Renal pelvis (tissue), 1 donor: ENCODE measurements at regions not wholly inside any gene's neighbourhood (a gene's known extent, or its start where the extent isn't known, plus 50 kb on each side); places are given as distances from the start of the nearest gene placed in this dataset.

Experiments
- DNase-seq: peaks from one replicate; pipeline ENCODE4 v3.0.0-alpha.2; 2013

DNA sequence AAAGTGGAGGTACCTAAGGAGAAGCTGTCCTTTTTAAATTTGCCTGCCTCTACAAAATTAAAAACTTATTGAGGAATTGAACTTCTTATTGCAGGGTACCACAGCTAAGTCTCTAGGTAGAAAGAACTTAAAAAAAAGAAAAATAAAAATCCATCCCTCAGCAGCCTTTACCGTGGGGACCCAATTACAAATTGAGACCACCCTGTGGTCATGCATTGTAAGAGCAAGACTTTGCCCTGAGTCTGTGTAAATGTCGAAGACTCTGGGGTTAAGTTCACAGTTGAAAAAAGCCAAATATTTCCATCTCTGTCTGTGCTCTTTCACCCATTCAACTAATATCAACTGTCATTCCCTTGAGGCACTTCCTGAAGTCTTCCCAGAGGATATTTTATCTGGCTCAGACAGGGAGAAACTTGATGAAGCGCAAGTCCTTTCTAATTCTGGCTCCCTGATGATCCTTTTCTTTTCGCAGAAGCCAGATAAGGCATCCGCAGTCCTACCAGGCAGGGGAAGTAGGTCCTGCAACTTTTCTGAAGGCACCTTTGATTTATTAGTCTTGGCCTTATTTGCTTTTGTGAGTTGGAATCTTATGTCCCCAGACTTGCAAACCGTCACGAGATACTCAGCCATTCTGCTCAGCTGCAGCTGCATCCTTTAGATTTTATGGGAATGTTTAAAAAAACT lies 323.8 kb upstream of the WWC1 start:
- DNase-seq = peak; percentile 45

DNA sequence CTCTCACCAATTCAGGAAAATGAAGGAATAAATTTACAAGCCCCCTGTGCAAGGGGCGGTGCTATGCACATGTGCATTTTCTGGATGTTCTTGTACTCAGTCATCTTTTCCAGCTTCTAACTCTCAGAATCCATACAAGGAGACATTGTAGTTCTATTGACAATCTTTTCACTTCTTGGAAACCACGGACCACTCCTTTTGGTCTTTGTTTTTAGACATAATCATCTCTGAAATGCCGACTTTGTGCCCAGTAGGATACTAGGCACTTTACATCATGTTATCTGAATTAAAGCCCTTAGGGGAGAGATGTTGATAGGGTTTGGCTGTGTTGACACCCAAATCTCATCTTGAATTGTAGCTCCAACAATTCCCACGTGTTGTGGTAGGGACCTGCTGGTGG lies 322.6 kb upstream of the WWC1 start:
- DNase-seq = no peak

DNA sequence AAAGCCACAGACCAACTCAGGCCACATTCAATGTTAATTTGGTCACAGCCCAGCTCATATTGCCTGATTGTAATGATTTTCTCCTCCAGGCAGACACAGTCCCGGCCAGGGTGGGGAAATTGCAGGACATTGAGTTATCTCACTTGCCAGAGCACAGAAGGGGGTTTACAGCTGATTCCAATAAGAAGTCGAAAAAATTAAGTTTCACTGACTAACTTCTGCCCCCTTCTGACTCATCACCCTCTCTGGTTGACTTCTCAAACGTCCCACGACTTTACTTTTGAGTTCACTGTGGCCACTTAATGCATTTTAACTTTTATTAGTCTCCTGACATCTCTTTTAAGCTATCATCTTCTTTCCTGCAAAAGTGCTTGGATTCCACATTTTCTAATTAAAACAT lies 321.4 kb upstream of the WWC1 start:
- DNase-seq = no peak

DNA sequence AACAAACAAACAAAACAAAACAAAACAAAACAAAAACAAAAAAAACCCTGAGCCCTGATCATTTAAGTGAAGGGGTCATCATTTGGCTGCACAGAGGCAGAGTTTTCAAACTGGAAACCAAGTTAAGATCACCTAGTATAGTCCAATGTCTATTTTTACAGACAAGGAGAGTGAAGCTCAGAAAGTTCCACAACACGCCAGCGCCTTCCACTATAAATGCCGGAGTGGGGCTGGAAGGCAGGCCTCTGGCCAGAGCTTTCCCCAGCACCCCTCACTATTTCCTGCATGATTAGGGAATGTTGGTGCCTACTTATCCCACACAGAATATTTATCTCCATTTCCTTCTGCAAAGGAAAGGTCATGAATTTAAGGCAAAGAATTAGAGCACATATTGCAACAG lies 319.7 kb upstream of the WWC1 start:
- DNase-seq = no peak

GRCh38 chr5:167973126-167973525 lies 318.3 kb upstream of the WWC1 start:
- no peak for DNase-seq

DNA sequence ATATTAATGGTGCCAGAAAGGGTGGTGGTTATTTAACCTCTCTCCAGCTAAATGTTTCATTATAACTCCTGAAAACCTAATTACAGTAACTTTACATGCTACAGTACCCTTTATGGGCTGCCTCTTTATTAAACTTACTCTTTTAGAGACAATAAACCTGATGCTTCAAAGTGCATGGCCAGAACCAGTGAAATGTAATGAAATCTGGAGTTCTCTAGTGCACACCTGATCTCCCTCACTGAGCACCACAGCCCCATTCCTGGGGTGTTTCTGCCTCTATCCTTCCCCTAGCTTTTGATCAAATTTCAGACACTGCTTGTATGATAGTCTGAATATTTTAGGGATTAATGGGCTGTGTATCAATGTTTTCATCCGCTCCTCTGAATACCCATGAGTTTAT lies 306.5 kb upstream of the WWC1 start:
- DNase-seq = peak; percentile 48

DNA sequence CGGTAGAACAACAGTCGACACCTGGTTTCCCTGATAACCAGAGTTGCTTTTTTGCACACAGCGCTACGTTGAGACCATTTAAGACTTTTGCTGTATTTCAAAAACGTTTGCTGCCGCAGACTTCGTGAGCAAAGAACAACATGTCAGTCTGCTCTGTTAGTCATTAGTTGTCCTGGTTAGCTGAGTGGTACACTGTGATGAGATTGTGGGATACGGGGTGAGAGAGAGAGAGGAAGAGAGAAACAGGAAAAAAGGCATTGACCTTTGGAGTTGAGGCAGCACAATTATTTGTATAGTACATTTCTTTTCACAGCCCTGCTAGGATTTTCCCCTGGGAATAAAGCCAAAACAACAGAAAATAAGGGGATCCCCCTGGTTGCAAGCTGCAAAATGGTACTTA lies 306.1 kb upstream of the WWC1 start:
- peak; percentile 19 for DNase-seq

- DNase-seq = no peak
These were observed 303.8 kb upstream of the WWC1 start for GRCh38 chr5:167987490-167988280.

DNA sequence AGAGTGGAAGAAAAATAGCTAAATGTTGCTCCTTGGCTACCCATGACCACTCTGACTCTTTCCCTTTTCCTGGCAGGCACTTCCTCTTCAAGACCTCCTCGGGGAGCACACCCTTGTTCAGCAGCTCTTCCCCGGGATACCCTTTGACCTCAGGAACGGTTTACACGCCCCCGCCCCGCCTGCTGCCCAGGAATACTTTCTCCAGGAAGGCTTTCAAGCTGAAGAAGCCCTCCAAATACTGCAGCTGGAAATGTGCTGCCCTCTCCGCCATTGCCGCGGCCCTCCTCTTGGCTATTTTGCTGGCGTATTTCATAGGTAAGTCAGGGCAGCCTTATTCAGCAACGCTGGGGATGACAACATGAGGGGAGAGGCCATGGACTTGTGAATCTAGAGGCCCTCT lies 298.6 kb upstream of the WWC1 start:
- DNase-seq = no peak

- no peak for DNase-seq
These were observed 297.7 kb upstream of the WWC1 start for GRCh38 chr5:167993771-167994170.

DNA sequence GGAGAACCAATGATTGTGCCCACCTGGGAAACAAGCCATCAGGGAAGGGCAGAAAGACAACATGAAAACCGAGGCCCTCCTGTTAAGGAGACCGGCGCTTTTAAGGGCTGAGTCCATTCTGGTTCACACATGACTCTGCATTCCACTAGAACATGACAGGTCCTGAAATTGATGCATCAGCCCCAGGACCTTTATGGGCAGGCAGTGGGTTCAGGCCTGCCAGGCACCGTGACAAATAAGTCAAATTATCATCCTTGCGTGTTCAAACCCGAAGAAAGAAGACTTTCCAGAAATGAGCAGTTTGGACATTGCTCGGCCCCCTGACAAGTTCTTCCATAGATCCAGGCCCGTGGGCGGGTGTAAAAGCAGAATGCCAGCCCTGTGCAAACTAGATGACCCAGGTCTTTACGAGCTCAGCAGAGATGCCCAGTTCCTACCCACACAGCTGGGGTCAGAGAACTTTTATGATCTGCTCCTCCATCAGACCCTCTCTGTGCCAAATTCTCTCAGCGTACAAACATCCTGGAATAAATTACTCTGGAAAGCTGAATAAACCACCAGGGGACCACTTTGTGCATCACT lies 295.5 kb upstream of the WWC1 start:
- DNase-seq = no peak

- no peak for DNase-seq
These were observed 293.2 kb upstream of the WWC1 start for GRCh38 chr5:167998148-167998767.

DNA sequence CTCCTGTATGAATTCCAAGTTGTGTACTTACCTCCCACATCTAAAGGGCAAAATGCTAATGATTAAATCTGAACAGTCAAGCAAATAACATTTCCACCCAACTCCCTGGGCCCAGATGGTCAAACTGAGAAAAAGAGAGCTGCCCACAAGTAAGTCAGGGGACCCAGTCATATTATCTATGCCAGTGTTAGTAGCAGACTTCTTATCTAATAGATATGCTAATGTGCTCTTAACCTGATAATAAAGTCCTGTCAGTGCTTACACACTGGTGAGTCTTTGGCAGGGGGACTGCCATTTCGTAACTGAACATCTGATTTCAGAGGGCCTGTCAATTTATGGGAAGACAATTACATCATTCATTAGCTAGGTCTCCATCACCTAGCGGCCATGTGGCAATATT lies 292.3 kb upstream of the WWC1 start:
- DNase-seq = no peak

- DNase-seq = no peak
These were observed 290.1 kb upstream of the WWC1 start for GRCh38 chr5:168001318-168001717.

- no peak for DNase-seq
These were observed 289.3 kb upstream of the WWC1 start for GRCh38 chr5:168002116-168002515.

GRCh38 chr5:168005093-168005492 lies 286.4 kb upstream of the WWC1 start:
- DNase-seq = no peak

DNA sequence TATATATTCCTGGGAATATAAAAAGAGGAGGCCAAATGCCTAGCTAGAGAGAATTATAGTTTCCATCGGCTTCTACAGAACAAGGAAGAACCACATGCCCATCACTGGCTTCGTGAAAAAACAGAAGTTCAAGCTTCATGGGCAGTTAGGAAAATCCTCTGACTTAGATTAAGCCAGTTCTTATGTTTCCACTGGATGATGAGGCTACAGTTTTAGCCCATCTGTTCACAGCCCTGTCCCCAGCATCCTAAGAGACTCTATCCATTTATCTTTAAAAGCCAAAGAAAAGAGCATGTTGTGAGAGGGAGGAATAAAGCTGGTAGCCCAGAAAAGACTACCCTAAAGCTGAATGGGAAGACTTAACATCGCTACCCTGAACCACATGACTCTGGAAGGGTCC lies 285.5 kb upstream of the WWC1 start:
- DNase-seq = no peak

DNA sequence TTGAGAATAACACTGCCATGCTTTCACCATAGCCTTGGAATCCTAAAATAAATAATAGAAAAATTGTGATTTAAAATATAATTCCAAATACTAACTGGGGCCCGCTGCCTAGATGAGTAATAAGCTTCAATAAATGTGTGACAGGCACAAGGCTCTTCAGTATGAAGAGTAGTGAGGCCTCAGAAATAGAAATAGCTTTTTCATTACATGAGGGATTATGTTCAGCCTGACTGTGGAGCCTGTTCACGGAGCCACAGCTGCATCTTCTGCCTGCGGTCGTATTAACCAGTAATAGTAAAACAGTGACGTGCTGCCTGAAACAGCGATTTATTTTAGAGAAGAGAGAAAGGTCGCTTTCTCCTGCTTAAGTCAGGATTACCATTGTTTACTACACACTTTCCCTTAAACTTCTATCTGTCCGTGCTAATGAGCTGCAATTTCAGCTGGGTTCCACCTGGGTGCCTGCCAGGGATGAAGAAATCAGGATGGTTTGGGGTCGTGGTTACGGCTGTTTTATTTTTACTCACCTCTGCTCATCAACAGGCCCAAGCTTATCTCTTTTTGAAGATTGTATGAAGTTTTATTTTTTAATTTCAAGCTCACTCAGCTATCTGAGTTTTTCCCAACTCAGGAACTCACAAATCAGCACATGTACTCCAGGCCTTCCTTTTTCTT lies 284.9 kb upstream of the WWC1 start:
- DNase-seq = no peak

- no peak for DNase-seq
These were observed 284.2 kb upstream of the WWC1 start for GRCh38 chr5:168007286-168007685.

- DNase-seq = no peak
These were observed 282.9 kb upstream of the WWC1 start for GRCh38 chr5:168008555-168008954.

- no peak for DNase-seq
These were observed 280.3 kb upstream of the WWC1 start for GRCh38 chr5:168011096-168011495.

DNA sequence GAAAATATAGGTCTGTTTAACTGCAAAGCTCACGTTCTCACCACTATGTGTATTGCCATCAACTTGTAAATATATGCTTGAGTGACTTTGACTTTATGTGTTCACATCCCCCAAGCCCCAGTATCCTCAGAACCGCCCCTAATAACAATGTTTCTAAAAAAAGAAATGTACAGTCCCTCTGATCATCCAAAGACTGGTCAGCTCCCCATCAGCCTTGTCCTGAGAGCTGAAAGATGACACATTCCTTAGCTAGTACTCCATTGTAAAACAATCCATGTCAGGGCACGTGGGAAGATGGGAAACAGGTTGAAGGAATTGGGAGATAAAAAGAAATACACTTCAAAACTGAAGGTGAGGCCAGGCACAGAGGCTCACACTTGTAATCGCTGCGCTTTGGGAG lies 279.4 kb upstream of the WWC1 start:
- DNase-seq = no peak
